ENCODE measurements at regions not wholly inside any gene's neighbourhood (a gene's known extent, or its start where the extent isn't known, plus 50 kb on each side); places are given as distances from the start of the nearest gene placed in this dataset.

DNA sequence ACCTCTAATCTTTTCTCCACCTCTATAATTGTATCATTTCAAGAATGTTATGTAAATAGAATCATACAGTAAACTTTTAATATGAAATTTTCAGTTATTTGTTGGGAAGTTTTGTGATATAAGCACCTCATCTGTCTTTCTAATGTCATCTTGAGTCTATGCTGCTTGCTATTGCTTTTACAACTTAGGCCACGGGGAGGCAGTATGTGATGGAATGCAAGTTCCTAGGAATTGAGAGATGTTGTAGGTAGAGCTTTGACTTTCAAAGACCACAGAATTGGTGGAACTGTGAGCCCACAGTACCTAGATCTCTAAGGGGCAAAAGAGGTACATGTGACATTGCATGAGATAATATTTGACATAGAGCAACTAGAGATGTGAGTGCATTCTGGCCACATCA, 328.3 kb downstream of the MFSD1 start:
- no peak for DNase-seq (ENCODE audit: low spot score)

DNA sequence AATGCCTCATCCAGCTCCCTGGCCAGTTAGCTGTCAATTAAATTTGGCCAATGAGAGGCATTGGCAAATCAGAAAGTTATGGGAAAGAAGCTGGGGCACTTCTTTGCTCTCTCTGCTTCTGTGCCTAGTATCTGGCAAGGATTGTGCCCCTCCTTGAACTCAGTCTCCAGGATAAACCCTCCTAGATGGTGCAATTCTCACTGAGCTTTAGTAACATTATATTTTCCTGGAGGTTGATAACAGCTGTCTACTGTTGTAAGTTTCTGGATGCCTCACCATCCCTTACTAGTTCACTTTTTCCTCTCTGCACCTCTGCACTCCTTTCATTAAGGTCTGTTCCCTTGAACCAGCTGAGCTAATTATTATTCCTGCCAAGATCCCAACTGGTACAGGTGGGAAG, 329.5 kb downstream of the MFSD1 start:
- no peak for DNase-seq (ENCODE audit: low spot score)

DNA sequence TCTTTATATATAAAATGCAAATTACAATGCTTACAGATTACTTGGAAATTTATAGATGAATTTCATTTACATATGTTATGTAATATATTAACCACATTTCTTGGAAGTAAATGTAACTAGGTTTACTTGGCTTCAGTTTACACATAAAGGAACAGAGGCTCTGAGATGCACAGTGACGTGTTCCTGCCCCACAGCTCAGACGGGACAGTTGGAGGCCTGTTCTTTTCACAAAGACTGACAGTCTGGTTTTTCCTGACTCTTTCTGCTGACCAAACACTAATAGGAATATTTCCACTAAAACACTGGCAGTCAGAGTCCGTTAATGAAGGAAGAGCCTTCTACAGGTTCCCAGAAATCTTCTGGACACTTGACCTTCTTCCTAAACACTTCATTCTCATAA, 336.1 kb downstream of the MFSD1 start:
- no peak for DNase-seq (ENCODE audit: low spot score)

DNA sequence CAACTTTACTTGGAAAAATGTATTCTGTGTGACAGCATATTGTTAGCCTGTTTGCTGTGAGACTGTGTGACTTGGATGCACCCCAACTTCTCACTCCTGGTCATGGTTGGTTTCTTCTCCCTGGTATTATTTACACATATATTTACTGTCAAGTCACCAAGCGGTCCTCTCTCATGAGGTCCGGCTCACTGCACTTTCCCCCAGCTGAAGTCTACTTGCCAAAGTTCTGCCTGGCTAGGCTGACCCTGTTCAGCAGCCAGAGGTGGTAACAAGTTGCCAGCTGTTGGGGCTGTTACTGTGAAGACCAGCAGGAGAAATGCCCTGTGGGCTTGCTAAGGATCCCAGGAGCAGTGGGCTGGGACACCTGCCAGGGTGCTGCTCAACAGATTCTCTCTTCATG, 337.5 kb downstream of the MFSD1 start:
- DNase-seq (ENCODE audit: low spot score): no peak

DNA sequence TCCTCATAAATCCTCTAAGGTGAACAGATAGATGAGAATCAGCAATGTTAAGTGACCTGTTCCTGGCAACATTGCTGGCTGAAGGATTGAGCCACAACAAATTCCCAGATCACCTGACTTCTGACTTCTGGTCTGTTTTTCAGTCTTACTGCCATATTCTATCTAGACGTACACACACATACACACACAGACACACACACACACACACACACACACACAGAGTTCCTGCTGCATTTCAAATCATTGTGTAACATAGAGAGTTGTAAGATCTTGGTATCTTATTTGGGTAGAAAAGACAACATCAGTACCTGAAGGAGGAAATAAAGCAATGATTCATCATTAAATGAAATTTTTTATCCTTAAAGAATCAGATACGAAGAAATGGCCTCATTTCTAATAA, 342.6 kb downstream of the MFSD1 start:
- DNase-seq (ENCODE audit: low spot score): no peak

DNA sequence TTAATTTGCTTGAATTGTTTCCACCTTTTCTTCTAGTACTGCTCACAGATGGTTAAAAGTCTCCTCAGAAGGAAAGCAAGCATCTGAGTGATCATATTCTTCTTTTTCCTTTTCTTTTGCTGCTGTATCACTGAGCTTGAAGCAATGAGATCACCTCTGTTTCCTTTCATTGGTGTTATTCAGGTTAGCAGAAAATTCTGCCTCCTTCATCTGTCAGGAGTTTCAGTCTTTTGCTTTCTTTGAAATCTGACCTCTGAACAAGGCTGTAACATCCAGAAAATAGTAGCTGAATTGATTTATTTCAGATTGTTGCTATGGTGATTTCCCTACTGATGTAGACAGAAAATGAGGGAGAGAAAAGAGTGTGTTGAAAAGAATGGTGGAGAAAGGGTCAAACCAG, 343.0 kb downstream of the MFSD1 start:
- DNase-seq (ENCODE audit: low spot score): no peak

DNA sequence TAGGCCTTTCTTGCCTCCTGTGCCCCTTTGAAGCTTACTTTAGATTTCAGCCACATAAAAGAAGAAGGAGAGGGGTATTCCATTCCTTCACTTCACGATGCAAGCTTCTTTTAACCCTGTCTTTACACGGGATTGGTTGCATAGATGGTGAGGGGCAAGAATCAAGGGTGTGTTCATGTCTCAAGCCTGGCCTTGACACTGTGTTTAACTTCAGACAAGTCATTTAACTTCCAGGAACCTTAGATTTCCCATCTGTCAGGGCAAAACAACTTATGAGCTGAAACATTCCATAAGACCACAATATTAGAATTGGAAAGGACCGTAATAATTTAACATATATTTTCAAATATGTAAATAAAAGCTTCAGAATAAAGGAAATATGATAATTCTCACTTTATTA, 344.5 kb downstream of the MFSD1 start:
- no peak for DNase-seq (ENCODE audit: low spot score)

DNA sequence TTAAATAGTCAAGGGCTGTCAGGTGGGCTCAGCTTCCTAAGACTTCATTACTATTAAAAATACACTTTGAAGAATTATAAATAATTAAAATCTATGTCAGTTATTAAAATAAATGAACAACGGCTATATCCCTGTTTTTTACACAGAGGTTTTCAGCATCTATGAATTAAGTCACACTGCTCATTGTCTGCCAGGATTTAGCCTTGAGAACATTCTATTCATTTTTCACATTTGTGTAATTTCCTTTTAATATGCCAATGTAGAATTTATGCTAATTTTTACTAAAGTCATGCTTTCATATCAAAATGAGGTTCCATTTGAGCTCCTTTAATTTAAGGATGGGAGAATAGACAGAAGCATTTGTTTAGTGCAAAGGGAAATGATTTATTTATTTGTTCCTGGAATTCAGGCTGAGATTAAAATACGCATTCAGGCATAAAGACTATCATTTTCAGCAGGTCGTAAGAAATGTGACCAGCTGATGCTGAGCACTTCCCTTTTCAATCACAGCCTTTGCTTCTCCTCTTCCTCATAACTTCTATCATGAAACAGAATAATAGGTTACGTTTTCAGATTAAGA, 345.1 kb downstream of the MFSD1 start:
- no peak for DNase-seq (ENCODE audit: low spot score)

DNA sequence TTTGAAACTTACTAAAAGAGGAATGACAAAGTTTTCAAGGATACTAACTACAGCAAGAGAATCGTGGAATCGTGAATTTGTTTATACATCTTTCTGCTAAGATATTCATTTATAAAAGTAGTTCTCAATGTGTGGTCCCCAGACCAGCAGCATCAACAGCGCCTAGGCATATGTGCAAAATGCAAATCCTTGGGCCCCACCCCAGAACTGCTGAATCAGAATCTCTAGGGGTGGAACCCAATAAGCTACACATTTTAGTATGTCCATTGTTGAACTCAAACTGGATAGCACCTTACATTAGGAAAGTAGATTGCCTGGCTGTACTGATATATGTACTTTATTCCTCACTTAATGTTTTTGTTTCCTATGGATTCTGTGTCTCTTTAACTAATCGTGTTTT, 346.0 kb downstream of the MFSD1 start:
- DNase-seq (ENCODE audit: low spot score): no peak

DNA sequence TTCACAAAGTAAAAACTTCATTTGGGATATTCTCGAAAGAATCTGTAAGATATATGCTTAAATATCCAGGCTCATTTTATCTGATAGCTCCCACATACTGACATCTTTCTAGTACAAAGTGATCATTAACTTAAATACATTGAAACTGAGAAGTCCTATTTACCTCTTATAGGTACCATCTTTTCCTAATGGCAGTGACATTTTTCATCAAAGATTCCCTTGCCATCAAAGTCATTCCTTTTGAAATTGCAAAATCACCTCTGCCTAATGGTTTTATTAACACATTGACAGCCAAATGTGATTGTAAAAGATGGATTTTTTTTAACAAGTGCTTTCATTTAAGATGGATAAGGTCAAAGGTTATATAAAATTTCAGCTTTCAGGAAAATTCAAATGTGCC, 346.6 kb downstream of the MFSD1 start:
- DNase-seq (ENCODE audit: low spot score): no peak

DNA sequence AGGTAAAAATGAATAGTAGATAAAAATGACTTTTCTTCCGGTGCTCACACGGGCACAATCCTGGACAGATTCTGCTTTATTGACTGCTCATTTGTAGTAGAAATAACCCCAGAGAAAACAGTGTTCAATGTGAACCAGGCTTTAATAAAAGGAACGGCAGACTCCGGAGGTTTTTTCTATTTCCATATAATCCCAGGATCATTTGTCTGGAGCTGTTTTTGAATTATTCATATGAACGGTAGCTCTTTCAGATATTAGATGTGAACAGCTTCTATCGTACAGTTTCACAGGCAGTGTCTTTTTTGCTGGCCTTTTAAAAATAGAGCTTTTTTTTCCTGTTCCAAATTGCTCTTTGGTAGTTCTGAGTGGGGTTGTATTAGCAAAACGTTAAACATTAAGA, 347.3 kb downstream of the MFSD1 start:
- no peak for DNase-seq (ENCODE audit: low spot score)

DNA sequence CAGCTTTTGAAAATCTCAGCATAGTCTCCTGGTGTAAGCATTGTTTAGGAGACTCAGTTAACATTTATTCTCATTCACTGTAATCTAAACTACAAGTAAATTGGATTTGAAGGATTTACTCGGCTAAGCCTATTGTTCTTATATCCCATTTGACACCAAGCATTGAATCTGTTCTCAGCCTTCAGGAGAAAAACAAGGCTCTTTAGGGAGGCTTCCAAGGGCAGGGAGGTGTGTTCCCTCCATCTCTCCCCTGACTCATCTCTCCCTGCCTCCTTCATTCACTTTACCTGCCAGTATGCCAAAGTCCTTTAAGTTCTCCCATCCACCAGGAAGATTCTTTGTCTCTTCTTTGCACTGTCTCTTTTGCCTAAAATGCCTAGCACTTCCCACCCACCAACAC, 347.8 kb downstream of the MFSD1 start:
- no peak for DNase-seq (ENCODE audit: low spot score)

DNA sequence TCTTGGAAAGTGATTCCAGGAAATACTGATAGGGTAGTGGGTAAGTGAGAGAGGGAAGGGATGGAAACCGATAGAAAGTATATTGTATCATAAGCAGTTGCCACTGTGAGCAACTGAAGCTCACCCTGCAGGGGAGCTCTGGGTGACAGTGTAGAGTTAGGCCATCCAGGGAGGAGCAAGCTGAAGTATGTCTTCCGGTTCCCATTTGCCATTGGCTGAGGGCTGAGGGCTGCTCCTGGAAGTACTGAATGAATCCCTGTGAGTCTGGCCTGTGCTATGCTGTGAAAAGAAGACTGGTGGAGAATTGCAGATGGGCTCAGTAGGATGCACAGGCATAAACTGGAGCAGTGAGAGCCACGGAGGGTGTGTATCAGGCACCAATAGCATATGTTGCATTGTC, 348.3 kb downstream of the MFSD1 start:
- no peak for DNase-seq (ENCODE audit: low spot score)

DNA sequence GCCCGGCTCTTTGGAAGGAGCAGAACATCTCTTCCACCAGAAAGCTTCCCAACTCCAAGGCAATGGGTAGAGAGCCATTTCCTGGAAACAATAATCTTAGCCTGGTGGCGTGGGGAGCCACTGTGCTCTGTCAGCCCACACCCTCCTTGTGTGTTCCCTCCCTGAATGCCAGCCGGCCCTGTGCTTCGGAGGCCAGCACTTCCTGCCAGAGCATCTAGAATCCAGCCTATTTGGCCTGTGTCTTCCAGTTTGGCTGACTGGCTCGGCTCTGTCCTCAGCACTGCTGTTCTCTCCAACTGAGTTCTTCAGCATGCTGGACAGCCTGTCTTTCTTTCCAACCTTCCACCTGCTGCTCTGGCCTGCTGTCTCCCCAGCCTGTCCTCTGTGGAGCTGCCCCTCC, 349.3 kb downstream of the MFSD1 start:
- no peak for DNase-seq (ENCODE audit: low spot score)

DNA sequence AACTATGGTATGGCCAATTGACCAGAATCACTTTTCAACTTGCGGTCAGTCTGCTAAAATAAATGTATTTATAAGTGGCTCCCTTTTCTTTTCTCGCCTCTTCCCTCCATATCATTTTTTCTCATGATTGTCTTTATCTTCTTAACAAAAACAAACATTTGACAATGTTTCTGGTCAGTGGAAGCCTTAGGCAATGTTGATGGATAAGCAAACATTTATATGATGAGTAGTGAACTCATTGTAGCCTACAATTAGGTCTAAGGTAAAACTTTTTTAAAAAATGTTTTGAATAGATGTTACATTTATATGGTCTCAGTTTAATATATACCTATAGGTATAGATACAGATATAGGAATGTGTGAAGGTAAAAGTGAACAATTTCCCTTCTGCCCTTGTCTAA, 355.4 kb downstream of the MFSD1 start:
- DNase-seq (ENCODE audit: low spot score): no peak

DNA sequence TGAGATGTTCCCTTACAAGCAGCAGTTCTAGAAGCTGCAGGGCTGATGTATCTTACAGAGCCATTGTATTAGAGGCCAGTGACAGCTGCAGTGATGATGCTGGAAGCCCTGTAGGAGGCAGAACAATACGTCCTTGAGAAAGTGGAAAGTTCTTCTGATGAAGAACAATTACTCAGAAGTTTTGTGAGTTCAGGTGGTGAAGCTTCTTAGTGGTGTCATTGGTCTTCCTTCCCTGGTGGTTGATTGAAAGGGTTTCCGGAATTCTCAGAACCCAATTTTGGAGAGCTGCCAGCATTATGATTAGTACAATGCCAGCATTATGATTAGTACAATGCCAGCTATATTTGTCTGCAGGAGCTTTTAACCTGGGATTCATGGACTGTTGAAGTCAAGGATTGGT, 356.4 kb downstream of the MFSD1 start:
- DNase-seq (ENCODE audit: low spot score): no peak

DNA sequence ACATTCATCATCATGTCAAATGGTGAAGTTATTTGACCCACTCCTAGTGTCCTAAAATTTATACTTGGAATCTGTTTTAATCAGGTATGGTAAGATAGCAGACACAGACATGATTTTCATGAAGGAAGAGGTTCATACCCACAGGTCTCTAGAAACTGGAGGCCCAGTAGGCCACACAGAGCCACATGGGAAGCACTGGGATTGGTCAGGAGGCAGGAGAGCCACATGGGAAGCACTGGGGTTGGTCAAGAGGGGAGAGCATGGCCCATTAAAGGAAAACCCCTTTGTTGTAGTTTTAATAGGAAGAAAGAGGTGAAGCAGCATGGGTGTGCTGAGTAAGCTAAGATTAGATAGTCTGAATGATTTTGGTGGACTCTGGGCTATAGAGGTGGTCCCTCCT, 356.9 kb downstream of the MFSD1 start:
- DNase-seq (ENCODE audit: low spot score): no peak

DNA sequence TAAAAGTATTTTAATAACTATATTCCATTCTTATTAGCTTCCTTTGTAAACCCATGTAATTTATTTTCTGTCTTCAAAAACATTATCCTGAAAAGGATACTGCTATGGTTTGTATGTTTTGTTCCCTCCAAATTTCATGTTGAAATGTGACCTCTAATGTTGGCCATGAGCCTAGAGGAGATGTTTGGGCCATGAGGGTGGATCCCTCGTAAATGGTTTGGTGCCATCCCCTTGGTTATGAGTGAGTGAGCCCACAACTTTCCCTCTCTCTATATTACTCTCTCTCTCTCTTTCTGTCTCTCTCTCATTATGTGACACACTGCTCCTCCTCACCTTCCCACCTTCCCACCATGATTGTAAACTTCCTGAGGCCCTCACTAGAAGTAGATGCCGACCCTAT, 357.7 kb downstream of the MFSD1 start:
- DNase-seq (ENCODE audit: low spot score): no peak

DNA sequence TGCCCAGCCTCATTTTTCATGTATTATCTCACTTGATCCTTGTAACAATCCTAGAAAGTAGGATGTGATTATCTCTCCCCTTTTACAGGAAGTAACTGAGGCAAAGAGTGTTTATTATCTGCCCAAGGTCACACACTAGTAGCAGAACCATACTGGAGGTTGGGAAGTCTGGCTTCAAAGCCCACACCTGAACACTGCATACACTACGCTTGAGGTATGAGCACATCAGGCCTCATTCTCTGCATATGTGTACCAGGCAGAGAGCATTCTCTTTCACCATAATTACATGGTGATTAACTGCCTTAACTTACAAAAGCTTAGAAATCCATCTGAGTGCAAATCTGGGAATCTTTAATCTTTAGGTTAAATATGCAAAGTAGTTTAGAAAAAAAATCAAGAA, 361.8 kb downstream of the MFSD1 start:
- no peak for DNase-seq (ENCODE audit: low spot score)

DNA sequence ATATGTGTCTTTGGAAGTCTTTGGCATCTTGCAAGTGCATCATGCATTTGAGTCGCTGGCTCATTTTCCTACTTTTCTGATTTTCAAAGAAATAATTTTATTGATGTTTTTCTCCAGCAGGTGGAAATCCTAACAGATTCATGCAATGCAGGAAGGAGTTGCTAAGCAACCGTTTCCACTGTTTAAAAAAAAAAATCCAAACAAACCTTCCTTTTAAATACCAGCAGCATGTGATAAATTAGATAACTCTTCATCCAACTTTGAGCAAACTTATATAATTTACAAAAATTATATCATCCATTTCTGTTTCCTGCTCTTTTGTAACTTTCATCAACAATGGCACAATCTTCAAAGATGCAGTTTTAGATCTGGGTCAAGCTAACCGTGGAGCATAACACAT, 364.1 kb downstream of the MFSD1 start:
- no peak for DNase-seq (ENCODE audit: low spot score)

DNA sequence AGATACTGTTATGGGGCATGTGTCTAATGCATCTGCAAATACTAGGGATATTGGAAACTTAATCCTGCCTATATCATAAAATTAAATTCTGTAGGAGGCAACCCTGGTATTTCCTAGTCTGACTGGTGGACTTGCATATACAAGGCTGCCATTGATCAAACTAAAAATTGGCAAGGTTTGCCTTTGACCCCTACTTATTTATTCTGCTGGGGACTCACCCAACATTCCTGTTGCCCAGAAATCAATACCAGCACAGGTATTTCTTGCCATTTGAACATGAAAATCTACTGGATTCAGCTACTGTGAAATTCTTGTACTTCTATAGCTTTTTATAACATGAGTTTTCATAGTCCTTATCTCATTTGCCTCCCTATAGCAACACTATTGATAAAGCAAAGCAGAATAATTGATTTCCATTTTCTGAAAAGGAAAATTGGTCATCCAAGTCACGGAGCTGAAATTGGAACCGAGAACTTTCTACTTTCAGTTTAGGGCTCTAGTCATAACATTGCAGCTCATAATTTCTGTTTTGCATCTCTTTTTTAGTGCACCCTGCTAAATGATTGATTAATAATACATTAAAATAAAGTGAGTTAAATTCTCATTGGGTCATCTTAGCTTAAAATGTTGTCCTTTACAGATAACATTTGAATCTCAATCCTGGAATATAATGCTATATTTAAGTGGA, 365.2 kb downstream of the MFSD1 start:
- DNase-seq (ENCODE audit: low spot score): no peak

DNA sequence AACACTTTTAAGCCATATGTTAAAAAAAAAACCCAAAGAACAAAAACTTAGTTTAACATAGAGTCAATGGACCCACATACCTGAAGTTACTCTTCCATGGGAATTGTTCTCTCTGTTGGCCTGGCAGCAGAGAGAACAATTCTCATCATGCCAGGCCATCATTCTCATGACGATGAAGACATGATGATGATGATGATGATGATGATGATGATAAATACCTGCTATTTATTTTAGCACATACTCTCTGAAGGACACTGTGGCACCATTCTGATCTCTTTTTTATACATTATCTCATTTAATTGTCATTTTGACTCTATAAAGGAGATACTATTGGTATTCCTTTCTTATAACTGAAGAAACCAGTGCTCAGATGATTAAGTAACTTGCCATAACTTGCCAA, 366.9 kb downstream of the MFSD1 start:
- no peak for DNase-seq (ENCODE audit: low spot score)

DNA sequence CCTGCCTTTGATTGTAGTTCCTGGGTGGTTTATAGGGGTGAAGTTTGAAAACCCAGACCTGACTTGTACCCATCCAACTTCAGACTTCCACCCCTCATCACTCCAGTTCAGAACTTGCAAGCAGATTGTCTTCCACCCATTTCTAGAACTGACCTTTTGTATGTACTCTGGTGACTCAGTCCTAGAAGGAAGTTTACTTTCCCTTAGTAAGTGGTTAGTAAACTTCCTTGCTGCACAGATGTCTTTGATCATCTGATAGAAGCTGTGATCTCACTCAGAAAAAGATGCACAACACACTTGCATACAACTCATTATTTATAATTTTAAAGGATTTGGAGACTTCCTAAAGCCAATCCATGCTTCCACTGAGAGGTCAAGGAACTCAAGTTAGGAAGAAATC, 368.0 kb downstream of the MFSD1 start:
- no peak for DNase-seq (ENCODE audit: low spot score)

DNA sequence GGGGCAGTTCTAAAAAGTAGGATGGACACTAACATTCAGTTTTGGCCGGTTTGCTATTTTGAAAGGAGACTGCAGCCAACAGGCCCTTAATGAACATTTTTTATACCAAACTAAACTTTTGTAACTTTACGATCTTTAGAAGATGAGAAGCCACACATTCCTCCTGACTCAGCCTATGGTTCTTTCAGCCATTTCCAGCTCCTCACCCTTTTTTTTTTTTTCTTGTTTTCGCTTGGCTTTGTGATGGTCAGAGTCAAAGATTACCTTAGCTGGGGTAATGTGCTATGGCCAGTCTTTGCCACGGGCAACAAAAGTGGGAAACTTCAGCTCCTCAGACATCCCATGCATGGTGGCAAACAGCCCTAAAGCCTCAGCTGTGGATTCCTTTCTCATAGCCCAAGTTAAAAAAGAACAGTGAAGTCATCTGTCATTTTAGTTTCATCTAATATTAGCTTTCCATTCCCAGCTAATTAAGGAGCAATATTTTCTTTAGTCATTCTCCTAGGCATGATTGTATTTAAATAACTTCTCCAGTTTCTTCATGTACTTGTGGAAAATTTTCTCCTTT, 368.7 kb downstream of the MFSD1 start:
- DNase-seq (ENCODE audit: low spot score): no peak
